GM19468 (cell line): ENCODE measurements at regions not wholly inside any gene's neighbourhood (a gene's known extent, or its start where the extent isn't known, plus 50 kb on each side); places are given as distances from the start of the nearest gene placed in this dataset.
A peak's percentile ranks its signal among the peaks of the same experiment; 100 is the strongest.
"Not testable (repeated sequence)": the region's sequence is repeated elsewhere in the genome, so short reads cannot be mapped to it uniquely, and the experiment has no call there.

Experiments used
- ATAC-seq: cut with Tn5 transposase; IDR thresholded peaks from one replicate; pipeline ENCODE4 v1.9.1; 2021; ENCODE audit warnings: mild to moderate bottlenecking, moderate library complexity, moderate number of reproducible peaks; ENCODE audit not compliant: unreplicated experiment; ENCODE audit errors: extremely low read depth

DNA sequence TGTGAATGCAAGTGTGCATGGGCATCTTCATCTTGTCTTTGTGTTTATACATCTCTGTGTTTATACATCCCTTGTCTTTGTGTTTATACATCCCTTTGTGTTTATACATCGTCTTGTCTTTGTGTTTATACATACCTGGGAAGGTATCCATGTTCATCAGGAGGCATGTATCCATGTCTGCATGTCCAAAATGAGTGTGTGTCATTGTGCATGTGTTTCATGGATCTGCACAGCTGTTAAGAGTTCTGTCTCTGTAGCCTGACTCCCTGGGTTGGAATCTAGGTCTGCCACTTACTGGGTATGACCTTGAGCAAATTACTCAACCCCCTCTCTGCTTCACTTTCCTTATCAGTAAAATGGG lies 50.1 kb upstream of the SIRPA start:
- ATAC-seq = no peak

DNA sequence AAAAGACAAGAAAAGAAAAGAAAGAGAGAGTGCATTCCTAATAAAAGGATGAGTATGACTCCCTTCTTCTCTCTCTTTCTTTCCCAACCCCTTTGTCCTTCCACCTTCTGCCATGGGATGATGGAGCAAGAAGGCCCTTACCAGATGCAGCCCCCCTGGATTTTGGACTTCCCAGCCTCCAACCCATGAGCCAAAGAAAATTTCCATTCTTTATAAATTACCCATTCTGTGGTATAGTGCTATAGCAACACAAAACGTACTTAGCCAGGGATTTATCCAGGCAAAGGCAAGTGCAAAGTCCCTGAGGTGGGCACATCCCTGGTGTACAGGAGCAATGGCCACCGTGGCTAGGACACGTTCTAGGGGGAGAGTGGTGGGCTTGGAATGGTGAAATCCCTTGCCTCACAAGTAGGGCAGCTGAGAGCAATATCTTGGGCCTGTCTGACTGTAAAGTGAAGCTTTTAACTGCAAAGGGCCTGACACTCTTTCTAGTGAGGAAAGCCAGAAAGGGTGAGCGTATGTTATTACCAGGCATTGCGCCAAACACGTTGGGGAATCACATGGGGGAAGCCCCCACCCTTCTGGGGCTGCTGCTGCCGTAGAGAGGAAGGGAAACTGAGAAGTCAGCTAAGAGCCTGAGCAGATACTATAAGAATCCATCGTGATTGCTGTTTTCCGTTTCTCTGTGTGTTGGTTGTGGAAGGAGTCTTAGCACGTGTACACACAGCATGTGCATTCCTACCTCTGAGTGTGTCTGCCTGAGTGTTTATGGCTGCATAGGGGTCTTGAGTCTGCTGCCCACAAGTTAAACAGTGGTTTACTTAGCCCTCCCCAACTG lies 50.7 kb upstream of the SIRPA start:
- ATAC-seq = peak; percentile 42

DNA sequence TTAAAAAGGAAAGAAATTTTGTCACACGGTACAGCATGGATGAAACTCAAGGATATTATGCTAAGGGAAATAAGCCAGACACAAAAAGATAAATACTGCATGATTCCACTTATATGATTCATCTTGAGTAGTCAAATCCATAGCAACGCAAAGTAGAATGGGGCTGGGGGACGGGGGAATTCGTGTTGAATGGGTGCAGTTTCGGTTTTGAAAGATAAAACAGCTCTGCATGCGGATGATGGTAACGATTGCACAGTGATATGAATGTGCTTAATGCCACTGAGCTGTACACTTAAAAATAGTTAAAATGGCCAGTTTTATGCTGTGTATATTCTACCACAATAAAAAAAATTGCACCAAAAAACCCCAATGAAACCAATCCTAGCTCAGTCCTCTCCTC lies 52.9 kb upstream of the SIRPA start:
- no peak for ATAC-seq

DNA sequence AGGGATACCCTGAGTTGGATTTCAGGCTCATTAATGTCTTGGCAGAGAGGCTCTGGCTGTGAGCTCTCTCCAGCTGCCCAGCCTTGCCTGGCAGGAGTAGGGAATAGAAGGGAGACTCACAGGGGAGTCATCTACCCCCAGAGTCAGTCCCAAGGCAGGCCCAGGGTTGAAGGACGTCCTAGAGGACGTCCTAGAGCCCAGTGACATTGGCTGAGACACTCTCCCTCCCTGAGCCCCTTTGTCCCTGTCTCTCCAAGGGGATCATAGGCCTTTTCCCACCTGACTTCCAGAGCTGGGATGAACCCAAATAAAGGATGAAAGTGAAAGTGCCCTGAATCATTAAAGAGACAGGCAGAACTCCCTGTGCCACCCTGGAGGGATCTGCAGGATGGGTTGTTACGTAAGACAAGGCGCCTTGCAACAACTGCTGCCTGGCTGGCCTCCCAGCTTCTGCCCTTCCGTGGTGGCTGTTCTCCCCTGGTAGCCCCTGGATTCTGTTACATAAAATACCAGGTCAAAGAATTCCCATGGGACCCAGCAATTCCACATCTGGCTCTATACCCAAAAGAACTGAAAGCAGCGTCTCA lies 53.6 kb upstream of the SIRPA start:
- no peak for ATAC-seq

DNA sequence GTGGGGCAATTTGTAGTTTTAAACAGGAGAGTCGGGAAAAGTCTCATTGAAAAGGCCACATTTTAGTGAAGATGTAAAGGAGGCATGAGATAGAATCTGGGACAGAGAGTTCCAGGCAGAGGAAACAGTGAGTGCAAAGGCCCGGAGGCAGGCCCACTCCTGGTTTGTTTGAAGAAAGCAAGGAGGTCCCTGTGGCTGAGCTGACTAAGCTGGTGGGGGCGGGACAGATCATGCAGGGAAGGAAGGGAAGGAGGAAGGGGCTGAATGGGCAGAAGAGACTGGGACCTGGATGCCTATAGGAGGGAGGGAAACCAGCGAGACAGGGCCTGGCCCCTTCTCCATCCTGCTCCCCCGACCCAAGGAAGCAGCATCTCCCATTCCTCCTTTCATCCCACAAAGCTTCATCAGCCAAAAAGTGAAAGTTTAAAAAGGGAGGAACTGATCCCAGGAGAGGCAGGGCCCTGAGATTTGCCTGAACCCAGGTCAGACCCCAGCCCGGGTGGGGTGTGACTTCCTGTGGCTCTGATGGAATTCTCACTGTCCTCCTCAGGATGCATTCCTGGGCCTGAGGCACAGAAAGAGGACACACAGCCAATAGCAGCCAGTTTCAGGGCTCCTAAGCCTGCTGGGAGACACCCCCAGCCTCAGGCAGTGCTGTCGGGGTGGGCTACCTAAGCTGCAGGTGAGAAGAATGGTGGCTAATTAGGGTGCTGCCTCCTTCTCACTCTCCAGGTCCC lies 54.2 kb upstream of the SIRPA start:
- ATAC-seq = no peak

DNA sequence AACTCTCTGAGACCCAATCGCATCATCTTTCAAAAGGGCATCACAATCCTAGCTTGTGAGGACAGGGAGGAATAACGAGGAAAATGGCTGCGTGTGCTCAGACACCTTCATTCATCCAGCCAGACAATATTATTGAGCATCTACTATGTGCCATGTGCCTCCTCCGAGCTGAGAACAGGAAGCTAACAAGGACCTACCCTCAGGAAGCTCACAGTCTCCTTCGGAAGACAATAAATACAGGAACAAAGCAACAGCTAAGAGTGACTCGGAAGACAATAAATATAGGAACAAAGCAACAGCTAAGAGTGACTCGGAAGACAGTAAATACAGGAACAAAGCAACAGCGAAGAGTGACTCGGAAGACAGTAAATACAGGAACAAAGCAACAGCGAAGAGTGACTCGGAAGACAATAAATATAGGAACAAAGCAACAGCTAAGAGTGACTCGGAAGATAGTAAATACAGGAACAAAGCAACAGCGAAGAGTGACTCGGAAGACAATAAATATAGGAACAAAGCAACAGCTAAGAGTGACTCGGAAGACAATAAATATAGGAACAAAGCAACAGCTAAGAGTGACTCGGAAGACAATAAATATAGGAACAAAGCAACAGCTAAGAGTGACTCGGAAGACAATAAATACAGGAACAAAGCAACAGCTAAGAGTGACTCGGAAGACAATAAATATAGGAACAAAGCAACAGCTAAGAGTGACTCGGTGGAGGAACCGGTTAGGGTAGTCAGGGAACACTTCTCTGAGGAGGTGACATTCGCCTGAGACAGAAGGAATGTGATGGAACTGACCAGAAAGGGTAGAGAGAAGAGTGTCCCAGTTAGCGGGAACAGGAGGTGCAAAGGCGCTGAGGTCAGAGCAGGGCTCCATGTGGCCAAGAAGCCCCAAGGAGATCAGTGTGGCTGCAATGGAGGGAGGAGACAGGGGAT lies 55.6 kb upstream of the SIRPA start:
- not testable (repeated sequence) for ATAC-seq

DNA sequence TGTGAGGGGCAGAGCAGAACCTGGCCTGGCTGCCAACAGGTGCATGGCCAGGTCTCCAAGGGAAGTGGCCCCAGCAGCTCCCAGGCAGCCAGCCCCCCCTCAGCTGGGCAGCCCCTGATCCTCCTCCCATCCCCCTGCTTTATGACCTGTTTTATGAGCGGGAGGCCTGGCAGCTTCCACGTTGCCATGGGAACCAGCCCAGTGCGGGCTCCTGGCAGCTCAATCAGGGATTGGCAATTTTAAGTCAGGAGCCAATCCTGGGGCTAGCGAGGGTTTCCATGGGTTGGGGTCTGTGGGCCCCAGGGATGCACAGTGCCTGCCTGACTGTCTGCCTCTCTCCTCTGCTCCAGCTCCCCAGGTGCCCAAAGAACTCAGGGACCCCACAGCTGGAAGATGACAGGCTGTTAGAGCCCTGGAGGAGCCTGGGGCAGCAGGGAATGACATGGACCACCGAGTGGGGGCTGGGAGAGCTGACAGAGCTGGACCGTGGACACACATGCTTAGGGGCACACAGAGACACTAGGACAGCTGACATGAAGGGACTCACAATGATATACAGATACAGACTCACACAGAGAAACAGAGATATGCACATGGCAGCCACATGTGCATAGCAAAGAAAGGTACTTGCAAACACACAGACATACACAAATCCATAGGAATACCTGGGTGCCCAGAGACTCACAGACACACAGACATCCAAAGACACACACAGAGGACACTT lies 56.5 kb upstream of the SIRPA start:
- no peak for ATAC-seq

DNA sequence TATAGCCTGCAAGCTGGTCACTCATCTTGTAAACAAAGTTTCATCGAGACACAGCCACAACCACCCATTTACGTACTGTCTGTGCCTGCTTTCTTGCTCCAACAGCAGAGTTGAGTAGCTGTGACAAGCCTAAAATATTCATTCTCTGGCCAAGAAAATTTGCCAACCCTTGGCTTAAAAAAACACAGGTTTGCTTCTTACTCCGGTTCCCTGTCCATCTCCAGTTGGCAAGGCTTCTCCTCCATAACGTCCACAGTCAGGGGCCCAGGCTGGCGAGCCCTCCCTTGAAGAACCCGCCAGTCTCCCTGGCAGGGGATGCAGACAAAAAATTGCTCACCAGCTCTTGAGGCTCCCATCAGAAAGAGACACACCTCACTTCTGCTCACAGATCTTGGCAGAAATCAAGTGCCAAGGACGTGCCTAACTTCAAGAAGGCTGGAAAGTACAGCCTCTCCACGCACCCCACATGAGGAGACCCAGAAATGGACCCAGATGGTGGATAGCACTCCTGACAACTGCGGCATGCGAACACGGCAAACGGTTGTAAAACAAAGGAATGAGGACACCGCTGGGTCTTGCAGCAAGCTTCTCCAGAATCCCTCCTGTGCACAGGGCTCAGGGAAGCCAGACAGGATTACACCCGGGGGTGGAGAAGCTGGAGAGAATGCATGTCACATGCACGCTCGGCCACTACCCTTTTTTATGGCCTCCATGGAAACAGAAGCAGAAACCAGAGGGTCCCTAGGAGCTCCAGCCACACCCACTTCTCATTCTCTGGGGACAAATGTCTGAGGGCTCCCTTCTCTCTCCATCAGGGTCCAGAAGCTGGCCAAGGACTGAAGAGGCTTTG lies 59.8 kb upstream of the SIRPA start:
- no peak for ATAC-seq

DNA sequence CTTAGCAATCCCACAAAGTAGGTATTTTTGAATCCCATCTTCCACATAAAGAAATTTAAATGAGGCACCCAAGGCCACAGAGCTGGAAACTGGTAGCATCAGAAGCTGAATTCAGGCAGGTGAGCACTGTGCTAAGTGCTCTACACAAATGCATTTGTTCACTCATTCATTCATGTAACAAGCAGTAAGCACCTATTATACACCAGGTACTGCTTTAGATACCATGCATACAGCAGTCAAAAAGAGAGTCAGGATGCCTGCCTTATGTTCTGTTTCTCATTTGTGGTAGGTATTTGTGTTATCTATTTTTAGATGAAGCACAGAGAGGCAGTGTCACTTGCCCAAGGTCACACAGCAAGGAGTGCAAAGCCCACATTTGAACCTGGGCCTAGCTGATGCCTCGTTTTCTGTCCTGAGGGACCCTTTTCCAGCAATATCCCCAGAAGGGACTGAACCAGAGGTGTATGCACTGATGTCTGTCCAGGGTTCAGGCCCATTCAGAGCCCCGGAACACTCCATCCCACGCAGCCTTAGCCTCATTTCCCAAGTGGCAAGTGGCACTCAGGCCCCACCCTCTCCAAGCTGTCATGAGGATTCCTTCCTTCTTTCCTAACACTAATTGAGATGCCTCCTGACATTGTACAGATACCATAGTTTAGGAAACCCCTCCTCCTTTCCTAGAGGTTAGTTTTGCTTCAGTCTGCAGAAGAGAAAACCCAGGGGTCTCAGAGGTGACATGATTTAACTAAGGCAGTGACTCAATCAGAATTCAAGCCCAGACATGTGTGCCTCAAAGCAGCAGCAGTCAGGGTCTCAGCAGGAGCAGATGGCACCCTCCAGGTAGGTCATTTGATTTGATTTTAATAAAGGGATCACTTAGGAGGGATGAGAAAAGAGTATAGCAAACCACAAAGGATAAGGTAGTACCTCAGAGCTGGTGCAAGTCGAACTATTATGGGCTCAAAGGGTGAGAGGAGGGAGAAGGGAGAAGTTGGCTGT lies 61.2 kb upstream of the SIRPA start:
- ATAC-seq = no peak

DNA sequence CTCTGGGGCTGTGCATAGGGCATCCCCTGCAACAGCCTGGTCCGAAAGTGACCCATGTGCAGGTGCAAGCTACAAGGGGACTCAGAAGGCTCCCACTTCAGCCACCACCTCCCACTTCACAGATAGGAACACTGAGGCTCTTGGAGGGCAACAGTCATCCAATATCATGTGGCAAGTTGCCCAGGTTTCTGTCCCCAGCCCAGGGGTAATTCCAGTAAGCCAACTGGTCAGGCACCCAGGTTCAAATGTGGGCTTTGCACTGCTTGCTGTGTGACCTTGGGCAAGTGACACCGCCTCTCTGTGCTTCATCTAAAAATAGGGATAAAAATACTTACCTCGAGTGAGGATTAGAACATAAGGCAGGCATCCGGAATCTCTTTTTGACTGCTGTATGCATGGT lies 62.0 kb upstream of the SIRPA start:
- no peak for ATAC-seq

DNA sequence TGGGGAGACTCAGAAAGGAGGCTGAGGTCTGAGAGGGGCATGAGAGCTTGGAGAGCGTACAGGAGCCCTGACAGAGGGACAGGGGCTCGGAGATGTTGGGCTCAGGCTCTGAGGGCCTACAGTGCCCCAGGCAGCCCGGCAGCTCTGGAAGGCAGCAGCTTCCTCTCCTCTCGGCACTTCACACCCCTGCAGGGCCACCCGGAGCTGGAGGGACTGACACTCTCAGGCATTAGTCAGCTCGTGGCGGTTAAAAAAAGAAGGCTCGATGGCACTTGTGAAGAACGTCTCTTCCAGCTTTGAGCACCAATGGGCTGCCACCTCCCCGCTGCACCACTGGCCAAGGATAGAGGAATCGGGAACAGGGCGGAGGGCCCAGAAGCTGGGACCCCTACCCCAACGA lies 62.6 kb upstream of the SIRPA start:
- no peak for ATAC-seq

DNA sequence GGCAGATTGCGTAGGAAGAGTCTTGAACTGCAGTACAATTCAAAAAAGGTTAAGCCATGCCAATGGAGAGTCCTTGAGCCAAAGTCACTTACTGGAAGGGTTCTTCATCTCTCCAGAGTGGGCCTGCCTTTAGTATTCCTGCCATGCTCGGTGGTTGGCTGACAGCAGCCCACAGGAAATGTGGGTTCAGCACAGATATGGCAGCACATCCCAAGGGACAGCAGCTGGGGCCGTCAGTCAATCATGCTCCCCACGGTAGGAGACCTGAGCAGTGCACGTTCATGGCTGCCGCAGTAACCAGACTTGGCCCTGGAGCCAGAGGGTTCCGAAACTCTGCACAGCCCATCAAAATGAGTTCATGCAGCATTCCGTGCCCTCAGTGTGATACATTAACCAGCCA lies 63.6 kb upstream of the SIRPA start:
- ATAC-seq = no peak

DNA sequence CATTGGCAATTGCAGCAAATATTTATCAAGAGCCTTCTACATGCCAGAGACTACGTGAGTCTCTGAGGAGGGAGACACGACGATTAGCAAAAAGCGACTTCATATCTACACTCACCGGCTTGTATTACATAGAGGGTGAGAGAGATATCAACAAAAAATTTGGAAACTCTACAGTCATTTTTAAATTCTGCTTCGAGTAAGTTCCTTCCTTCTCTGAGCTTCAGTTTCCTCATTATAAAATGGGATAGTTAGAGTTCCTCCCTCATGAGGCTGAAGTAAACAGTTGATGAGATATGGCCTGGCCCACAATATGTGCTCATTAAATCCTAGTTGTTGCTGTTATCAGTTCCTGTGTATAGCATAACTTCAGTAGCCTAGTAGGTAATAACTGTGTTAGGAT lies 64.1 kb upstream of the SIRPA start:
- ATAC-seq = no peak

DNA sequence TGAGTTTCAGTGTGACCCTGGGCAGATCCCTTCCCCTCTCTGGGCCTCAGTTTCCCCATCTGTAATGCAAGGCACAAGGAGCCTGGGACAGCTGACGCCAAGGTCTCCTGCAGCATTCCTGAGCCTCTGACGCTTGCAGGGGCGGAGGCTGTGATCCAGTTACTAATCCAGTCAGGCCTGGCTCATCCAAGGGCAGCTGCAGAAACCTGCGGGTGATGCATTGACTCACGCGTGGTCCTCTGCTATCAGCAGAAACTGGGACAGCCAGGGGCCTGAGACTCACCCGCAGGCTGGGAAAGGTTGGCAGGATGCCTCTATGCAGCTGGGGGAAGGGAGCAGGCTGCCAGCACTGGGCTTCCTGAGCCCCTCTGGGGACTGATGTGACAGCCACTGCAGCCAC lies 65.0 kb upstream of the SIRPA start:
- ATAC-seq = no peak

DNA sequence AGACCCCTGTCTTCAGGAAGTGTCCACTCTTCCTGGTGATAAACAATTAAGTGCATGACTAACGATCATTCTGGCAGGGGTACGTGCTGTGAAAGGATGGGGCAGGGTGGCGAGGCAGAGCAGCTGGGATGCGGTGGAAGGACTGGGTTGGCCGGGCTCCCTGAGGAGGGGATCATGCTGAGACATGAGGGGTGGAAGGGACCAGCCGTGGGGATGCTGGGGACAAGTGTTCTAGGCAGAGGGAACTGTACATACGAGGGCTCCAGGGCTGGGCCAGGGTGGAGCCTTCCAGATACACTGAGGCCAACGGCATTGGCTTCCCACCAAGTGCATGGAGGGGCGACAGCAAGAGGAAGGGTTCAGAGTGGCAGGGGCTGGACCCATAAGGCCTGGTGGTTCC lies 65.7 kb upstream of the SIRPA start:
- ATAC-seq = no peak

DNA sequence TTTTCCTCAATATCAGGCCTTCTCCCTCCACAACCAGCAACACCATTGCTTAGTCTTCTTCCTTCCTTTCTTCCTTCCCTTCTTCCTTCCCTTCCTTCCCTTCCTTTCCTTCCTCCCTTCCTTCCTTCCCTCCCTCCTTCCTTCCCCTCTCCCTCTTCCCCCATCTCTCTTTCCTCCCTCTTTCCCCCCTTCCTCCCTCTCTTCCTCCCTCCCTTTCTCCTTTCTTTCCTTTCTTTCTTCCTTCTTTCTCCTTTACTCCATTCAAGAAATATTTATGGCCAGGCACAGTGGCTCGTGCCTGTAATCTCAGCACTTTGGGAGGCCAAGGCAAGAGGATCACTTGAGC lies 66.4 kb upstream of the SIRPA start:
- ATAC-seq = no peak

DNA sequence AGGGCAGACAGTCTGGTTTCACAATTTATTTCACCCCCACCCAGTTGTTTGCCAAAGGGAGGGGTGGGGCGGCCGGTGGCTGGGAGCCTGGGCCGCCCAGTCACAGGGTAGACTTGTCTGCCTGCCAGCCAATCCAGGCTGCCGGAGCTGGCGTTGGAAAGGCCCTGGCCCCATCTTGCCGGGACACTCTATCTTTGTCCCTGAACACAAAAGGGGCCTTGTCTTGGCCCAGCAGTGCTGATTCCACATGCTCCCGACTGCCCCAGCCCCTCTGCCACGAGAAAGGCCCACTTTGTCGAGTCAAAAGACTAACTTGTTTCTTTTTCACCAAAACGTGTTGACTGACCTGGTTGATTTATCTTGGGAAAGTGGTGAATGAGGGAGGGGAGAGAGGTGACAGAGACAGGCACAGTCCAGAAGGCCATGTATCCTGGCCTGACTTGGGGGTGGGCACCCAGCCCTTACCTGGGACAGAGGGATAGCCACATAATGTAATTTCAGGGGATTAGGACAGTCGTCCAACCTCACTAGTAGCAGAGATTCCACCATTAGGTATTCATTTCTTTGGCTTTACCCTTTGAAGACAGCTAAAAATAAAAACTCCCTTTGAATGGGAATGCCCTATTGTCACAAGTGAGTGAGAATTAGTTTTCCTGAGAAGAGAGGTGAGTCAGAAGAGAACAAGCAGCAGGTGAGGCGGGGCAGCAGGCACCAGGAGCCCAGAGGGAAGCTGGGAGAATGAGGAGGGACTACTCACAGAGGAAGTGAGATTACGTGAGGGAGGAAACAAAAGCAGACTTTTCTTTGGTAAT lies 67.0 kb upstream of the SIRPA start:
- no peak for ATAC-seq
